ENCODE measurements at regions not wholly inside any gene's neighbourhood (a gene's known extent, or its start where the extent isn't known, plus 50 kb on each side); places are given as distances from the start of the nearest gene placed in this dataset.
"Not testable (repeated sequence)": the region's sequence is repeated elsewhere in the genome, so short reads cannot be mapped to it uniquely, and the experiment has no call there.

GRCh38 chr5:112472614-112473013 lies 53.5 kb upstream of the EPB41L4A start:
- no peak for DNase-seq

GRCh38 chr5:112473989-112474388 lies 54.9 kb upstream of the EPB41L4A start:
- no peak for DNase-seq

DNA sequence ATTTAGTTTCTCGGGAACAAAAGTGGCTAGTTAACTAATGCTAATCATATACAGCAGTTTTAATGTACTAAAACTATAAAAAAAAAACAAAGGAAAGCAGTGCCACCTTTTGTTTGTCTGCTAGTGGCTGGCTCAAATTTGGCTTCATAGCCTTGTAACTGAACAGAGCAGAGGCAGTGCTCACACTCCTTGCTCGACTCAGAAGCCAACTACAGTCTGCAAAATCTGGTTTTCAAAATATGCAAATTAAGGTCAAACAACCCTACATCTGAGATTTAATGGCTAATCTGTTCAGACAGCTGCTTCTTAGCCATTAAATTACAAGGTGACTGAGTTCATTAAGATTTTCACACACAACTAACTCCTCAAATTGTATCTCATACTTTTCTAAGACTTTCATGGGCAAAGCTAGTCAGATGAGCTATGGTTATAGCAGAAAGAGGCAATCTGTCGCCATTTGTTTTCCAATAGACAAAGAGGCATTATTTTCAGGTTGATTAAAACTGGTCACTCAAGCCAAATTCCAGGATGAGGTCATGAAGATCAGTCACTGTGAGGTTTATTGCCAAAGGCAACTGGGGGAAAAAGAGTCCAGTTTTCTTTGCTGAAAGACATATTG lies 56.8 kb upstream of the EPB41L4A start:
- peak in 1 of 3 experiments; percentile 2 for DNase-seq

- DNase-seq, result peak in 1 of 3 experiments; percentile 16
Observed at GRCh38 chr5:112479418-112479817, 60.3 kb upstream of the EPB41L4A start.

GRCh38 chr5:112480501-112480900 lies 61.4 kb upstream of the EPB41L4A start:
- no peak for DNase-seq

GRCh38 chr5:112483704-112484103 lies 64.6 kb upstream of the EPB41L4A start:
- no peak for DNase-seq

DNA sequence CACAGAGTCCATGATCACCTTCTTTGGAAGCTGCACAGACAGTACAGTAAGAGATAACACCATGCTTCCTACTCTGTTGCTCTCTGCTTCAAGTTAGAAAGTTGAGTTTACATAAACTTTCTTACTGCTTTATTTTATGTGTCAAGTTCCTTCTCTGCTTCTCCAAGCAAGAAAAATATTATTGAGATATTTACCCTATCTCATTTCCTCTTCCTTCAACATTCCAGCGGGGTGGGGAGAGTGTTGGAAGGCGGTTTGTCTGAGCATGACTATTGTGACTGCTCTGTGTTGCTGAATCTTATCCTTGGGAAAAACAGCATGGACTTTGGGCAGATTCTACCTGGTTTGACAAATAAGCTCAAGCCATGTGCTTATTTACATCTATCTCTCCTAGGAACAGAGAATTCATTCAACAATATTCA lies 66.9 kb upstream of the EPB41L4A start:
- no peak for DNase-seq

DNA sequence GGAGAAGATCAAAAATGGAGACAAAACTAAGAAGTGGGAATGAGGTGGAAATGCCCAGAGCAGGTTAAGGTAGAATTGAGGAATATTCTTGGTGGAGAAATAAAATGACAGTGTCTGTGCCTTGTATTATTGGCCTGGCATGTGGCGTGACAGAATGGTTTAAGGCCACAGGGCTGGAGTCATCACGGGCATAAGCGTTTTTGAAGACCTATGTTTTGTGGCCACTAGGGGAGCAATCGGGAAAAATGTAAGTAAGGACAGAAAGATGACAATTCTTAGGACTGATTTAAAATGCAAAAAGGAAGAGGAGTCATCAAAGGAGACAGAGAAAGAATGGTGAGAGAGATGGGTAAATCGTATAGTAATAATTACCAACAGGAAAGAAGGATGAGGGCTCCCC lies 72.2 kb upstream of the EPB41L4A start:
- peak in 1 of 3 experiments; percentile 2 for DNase-seq

DNA sequence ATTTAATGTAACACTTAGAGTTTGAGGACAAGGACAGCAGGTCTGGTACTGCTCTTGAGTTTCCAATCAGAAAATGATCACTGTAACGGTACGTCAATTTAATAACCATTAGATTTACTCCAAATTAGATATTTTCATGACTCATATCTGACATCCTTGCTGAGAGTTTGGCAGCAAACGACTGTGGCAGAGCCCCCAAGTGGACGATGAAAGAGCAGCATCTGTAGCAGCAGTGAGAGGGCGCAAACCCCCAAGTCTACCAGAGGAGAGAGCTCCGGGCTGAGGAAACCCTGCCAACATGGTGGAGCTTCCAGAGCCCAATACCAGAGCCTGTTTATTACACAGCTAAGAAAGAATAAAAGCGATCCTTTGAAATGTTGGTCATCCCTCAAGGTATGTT lies 73.2 kb upstream of the EPB41L4A start:
- peak; percentile 10 to 79 (median 54) for DNase-seq

- peak in 1 of 3 experiments; percentile 2 for DNase-seq
Observed at GRCh38 chr5:112503749-112504501, 84.8 kb upstream of the EPB41L4A start.

GRCh38 chr5:112509097-112509496 lies 90.0 kb upstream of the EPB41L4A start:
- DNase-seq, result not testable (repeated sequence)

DNA sequence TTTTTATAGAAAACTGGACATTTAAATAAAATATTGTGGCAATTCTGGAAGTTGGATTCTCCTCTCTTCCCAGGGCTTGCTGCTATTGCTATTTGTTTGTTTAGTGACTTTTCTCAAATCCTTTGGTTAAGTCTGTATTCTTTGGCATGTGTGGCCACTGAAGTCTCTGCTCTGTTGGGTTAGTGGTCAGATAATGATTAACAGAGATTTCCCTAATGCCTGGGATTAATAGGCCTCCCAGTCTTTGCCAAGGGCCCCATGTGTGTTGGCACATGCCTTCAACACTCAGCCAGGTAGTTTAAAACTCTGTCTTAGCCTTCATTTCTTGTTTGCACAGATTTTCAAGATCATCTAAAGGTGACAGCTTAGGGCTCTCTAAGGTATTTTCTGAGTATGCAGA lies 92.8 kb upstream of the EPB41L4A start:
- no peak for DNase-seq

DNA sequence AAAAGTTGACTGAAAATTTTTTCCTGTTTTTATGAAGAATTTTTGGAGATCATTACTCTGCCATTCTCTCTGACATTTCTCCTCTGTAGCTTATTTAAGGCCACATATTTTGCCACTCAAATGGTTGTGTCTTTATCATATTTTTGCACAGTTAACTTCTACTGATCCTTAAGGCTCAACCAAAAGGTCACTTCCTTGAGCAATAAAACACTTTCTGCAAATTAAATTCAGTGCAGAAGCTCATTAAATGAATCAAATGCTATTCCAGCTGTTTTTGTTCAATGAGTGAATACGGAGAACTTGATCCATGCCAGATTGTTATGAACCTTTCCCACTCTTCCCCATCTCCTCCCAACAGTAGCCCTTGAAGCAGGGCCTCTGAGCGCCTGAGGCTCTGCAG lies 93.8 kb upstream of the EPB41L4A start:
- no peak for DNase-seq

DNA sequence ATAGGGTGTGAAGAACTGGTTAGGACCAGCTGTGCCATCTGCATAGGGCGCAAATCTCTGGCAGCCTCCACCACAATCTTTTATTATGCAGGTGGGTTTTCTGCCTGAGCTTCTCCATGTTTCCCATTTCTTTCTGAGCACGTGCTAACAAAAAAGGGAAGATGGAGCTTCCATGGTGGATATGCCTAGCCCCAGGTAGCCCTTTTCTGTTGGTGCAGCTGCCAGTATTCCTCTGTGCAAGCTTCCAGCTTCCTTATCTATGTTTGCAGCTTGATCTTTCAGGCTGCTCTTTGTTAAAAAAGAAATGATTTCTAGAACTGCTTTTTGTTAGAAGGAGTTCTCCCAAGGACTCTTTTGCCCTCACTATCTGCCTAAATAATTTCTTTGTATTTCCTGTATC lies 95.0 kb upstream of the EPB41L4A start:
- no peak for DNase-seq

- DNase-seq, result not testable (repeated sequence)
Observed at GRCh38 chr5:112520474-112520873, 101.4 kb upstream of the EPB41L4A start.

DNA sequence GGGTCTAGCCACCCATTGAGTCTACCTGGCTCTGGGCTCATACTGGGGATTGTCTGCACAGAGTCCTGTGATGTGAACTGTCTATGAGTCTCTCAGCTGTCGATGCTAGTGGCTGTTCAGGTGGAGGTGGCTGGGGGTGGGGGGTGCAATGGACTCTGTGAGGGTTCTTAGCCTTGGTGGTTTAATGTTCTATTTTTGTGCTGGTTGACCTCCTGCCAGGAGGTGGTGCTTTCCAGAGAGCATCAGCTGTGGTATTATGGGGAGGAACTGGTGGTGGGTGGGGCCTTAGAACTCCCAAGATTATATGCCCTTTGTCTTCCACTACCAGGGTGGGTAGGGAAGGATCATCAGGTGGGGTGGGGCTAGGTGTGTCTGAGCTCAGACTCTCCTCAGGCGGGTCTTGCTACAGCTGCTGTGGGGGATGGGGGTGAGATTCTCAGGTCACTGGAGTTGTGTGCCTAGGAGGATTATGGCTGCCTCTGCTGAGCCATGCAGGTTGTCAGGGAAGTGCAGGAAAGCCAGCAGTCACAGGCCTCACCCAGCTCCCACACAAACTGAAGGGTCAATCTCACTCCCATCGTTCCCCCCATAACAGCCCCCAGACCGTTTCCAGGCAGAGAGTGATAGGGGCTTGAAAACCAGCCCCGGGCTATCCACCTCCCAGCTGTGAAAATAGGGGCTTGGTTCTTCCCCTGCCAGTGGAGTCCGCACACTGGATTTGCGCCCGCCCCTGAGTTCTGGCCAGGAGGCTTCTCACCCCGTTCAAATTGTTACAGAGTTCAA lies 104.0 kb upstream of the EPB41L4A start:
- not testable (repeated sequence) for DNase-seq

DNA sequence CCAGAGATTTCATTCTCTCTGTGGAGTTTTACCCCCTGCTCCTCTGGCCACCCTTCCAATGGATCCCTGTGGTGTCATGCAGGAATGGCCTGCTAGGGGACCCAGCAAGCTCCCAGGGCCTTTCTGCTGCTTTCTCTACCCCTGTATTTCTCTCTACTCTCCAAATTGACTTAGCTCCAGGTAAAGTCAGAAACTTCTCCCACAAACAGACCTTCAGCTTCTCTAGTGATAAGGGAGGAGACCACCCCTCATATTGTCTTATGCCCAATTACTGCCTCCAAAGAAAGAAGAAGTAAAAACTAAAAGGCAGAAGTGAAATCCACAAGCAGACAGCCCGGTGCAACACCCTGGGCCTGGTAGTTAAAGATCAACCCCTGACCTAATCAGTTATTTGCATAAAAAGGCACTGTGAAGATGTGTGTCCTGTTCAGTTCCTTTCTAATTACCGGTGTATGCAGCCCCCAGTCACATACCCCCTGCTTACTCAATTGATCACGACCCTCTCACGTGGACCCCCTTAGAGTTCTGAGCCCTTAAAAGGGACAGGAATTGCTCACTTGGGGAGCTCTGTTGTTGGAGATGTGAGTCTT lies 104.7 kb upstream of the EPB41L4A start:
- DNase-seq, result not testable (repeated sequence)

DNA sequence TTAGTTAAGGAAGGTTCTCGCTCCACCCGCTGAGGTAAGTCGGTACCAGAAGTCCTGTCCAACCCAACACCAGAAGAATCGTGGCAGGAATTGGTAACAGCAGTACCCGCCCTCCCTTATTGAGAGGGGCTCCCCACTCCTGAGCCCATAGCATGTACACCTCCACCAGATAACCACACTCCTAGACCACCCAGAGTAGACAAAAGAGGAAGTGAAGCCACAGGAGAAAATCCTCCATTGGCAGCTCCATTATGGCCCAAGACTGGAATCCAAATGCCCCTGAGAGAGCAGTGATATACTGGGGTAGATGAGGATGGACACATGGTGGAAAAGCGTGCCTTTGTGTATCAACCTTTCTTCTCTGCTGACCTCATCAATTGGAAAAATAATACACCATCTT lies 106.1 kb upstream of the EPB41L4A start:
- no peak for DNase-seq

GRCh38 chr5:112528928-112529327 lies 109.9 kb upstream of the EPB41L4A start:
- no peak for DNase-seq

GRCh38 chr5:112529525-112529924 lies 110.4 kb upstream of the EPB41L4A start:
- peak in 2 of 3 experiments; percentile 12 to 21 for DNase-seq

DNA sequence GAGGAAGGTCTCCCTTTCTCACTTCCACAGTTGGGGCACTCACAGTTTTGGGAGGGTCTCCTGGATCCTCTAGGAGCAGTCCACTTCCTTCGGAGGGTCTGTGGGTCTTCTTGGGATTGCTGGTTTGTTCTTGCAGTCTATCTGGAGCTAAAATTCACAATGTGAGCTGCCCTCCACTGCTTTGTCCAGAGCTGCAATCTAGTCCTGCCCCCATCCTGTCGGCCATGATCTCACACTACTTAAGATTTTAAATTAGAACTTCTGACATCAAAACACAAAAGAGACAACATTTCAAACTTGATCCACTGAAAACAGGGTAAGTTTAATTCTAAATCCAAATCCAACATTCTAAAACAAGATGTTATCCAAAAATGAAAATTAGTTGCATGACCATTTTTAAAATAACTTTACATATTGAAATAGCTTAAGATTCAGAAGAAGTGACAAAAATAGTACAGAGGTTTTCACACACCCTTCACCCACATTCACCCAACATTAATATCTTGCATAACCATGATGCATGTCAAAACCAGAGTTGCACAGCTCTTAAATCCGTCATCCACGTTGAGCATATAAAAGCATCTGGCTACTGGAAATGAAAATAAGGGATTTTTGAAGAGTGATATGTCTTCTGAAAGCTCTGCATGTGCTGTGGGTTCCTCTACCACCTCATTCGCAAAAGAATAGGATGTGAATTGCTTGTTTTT lies 113.7 kb upstream of the EPB41L4A start:
- no peak for DNase-seq

- DNase-seq, result peak in 1 of 3 experiments; percentile 4
Observed at GRCh38 chr5:112533362-112533761, 114.3 kb upstream of the EPB41L4A start.

Data from NCI-H1417 (cell line).